ENCODE measurements at regions not wholly inside any gene's neighbourhood (a gene's known extent, or its start where the extent isn't known, plus 50 kb on each side); places are given as distances from the start of the nearest gene placed in this dataset.

- TF ChIP-seq POLR2A (IDR thresholded peaks at IDR 0.05; ENCODE audit: low read depth, low read length) (no peak), FOS (IDR thresholded peaks at IDR 0.05; ENCODE audit: low read depth, low read length) (no peak), SMC3 (IDR thresholded peaks at IDR 0.05; ENCODE audit: low read depth, low read length) (no peak)
- TF ChIP-seq, protein P1, sequence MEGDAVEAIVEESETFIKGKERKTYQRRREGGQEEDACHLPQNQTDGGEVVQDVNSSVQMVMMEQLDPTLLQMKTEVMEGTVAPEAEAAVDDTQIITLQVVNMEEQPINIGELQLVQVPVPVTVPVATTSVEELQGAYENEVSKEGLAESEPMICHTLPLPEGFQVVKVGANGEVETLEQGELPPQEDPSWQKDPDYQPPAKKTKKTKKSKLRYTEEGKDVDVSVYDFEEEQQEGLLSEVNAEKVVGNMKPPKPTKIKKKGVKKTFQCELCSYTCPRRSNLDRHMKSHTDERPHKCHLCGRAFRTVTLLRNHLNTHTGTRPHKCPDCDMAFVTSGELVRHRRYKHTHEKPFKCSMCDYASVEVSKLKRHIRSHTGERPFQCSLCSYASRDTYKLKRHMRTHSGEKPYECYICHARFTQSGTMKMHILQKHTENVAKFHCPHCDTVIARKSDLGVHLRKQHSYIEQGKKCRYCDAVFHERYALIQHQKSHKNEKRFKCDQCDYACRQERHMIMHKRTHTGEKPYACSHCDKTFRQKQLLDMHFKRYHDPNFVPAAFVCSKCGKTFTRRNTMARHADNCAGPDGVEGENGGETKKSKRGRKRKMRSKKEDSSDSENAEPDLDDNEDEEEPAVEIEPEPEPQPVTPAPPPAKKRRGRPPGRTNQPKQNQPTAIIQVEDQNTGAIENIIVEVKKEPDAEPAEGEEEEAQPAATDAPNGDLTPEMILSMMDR (conservative IDR thresholded peaks at IDR 0.05; ENCODE audit: low read depth, low read length): no peak
Observed at GRCh38 chr4:10979032-10979431, 294.5 kb upstream of the CLNK start.

All from IMR-90 (cell line).